T-helper 1 cell treated with Interleukin-12 subunit alpha and Interleukin-12 subunit beta and Interleukin-4 antibody, amounts not matched to agents 30 ng/mL and 1 ng/mL, for 36 hours (primary cell): ENCODE measurements at regions not wholly inside any gene's neighbourhood (a gene's known extent, or its start where the extent isn't known, plus 50 kb on each side); places are given as distances from the start of the nearest gene placed in this dataset.
"Not testable (repeated sequence)": the region's sequence is repeated elsewhere in the genome, so short reads cannot be mapped to it uniquely, and the experiment has no call there.

Experiments used
- intact Hi-C: fragments of 100-400 bp; cut with micrococcal nuclease; formaldehyde crosslinking; loops from one replicate; pipeline ENCODE4 v1.15.1; 2024

GRCh38 chr12:34404377-34405285 is 382.3 kb downstream of the ALG10 start:
- intact Hi-C loops, result no loop called here

- intact Hi-C loops, result no loop called here
Measured at GRCh38 chr12:34405286-34406227, 383.3 kb downstream of the ALG10 start.

GRCh38 chr12:34406228-34406995 is 384.1 kb downstream of the ALG10 start:
- intact Hi-C loops, result no loop called here

GRCh38 chr12:34406996-34407300 is 384.7 kb downstream of the ALG10 start:
- intact Hi-C loops, result no loop called here

- intact Hi-C loops, result no loop called here
Measured at GRCh38 chr12:34407813-34408212, 385.5 kb downstream of the ALG10 start.

- intact Hi-C loops, result not testable (repeated sequence)
Measured at GRCh38 chr12:34431509-34431908, 409.2 kb downstream of the ALG10 start.
